ENCODE measurements at regions not wholly inside any gene's neighbourhood (a gene's known extent, or its start where the extent isn't known, plus 50 kb on each side); places are given as distances from the start of the nearest gene placed in this dataset.
"Not testable (repeated sequence)": the region's sequence is repeated elsewhere in the genome, so short reads cannot be mapped to it uniquely, and the experiment has no call there.

DNA sequence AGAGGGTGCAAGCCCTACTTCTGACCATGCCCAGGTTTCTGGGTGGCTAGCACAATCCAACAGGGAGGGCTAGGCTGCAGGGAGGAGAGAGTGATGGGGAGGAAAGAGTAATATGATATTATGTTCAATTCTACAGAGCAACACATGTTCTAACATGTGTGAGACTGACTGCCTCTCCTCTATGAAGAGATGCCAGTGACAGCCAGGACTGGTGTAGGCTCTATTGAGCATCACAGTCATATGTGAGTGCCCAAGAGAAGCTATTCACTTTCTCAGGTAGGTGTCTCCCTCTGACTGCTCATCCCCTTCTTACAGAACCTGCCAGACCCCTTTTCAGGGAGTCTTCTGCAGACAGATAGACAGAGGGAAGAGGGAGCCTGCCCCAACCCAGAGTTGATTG, 446.1 kb downstream of the SIPA1L2 start:
- DNase-seq = no peak

GRCh38 chr1:232183266-232183800, 446.6 kb downstream of the SIPA1L2 start:
- DNase-seq = no peak

DNA sequence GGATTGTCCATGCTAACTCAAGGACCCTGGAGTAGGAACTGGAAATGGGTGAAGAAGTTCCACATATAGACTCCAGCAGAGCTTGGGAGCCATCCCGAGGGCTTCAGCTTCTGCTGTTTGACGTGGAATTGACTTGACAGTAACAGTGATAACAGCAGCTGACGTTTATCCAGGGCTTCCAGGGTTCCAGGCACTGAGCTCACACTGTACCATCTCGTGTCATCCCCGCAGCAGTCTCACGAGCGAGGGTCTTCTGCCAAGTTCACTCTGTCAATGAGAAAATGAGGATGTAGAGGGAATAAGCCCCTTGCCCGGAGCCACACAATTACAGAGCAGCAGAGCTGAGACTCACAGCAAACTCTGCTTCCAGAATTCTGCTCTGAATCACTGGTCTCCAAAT, 447.7 kb downstream of the SIPA1L2 start:
- no peak for DNase-seq

DNA sequence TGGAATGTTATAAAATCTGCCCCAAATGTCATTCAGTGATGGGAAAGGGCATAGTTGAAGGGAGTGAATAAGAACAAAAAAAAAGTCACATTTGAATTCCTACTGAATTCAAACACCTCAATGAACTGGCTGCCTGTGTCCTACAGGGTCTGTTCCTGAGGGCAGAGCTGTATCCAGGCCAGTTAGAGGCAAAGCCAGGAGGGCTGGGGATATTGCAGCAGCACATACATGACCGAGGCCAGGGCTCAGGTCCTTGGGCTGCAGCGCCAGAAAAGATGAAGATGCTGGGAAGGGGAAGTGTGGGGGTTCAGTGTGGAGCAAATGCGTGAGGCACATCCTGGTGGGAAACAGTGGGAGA, 449.2 kb downstream of the SIPA1L2 start:
- DNase-seq = no peak

- no peak for DNase-seq
Observed at GRCh38 chr1:232179896-232180778, 449.8 kb downstream of the SIPA1L2 start.

DNA sequence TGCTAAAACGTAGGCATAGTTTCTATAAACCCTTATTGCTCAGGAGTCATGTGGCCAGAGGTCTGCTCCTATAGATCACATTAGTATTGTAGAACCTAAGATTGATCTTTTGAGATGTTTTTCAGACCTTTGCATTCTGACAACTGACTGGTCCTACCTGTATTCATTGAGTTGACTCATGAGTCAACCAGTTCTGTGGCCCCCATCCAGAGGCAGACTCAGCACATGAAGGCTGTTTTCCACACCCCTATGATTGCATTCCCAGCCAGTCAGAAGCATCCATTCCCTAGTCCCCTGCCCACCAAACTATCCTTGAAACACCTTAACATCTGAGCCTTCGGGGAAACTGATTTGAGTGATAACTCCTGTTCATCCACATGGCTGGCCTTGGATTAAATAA, 451.7 kb downstream of the SIPA1L2 start:
- no peak for DNase-seq

GRCh38 chr1:232177438-232177837, 452.5 kb downstream of the SIPA1L2 start:
- no peak for DNase-seq

DNA sequence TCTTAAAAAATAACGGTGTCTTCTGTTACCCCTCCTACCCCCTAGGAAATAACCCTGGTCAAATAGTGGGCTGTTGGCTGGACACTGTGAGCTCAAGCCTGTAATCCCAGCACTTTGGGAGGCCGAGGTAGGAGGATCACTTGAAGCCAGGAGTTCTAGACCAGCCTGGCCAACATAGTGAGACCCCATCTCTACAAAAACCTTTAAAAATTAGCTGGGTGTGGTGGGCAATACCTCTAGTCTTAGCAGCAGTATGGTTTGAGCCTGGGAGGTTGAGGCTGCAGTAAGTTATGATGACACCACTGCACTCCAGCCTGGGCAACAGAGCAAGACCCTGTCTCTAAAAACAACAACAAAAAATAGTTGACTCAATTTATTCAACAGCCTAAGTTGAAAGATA, 453.7 kb downstream of the SIPA1L2 start:
- DNase-seq = no peak

DNA sequence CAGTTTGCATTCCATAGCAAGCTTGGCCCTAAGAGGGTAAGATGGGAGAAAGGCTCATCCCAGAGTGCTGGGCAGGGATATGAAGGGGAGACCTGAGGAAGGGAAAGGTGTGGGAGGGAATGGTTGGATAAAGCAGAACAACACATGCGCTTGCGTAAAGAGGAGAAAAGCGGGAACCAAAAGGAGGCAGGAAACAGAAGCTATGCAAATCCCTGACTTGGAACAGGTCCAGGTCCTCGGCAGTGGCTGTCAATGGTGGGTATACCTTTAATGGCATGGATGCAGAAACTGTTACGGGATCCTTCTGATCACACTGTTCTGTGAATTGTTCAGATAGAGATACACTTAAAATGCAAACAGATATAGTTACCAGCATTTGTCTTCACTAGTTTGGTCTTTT, 455.6 kb downstream of the SIPA1L2 start:
- DNase-seq = no peak

- DNase-seq = no peak
Observed at GRCh38 chr1:232172563-232172962, 457.4 kb downstream of the SIPA1L2 start.

- no peak for DNase-seq
Observed at GRCh38 chr1:232170909-232171308, 459.0 kb downstream of the SIPA1L2 start.

DNA sequence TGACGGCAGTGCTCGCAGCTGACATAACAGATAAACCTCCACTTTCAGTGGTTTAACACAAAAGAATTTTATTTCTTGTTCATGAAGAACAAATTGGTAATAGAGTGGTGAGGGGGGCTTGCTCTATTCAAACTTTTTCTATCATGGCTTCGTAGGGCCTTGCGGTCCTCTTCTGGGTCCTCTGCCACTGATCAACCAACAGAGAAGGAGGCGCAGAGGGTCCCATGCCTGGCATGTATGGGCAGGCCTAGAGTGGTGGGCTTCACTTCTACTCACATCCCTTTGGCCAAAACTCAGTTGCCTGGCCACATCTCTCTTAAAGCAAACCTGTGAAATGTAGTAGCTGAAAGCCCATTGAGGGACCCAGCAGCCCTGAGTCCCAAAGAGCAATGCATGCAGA, 460.5 kb downstream of the SIPA1L2 start:
- DNase-seq = no peak

GRCh38 chr1:232168508-232168907, 461.4 kb downstream of the SIPA1L2 start:
- no peak for DNase-seq

- no peak for DNase-seq
Observed at GRCh38 chr1:232166942-232167341, 463.0 kb downstream of the SIPA1L2 start.

GRCh38 chr1:232164078-232164963, 465.6 kb downstream of the SIPA1L2 start:
- no peak for DNase-seq

GRCh38 chr1:232163533-232163932, 466.4 kb downstream of the SIPA1L2 start:
- DNase-seq = no peak

GRCh38 chr1:232162001-232162400, 467.9 kb downstream of the SIPA1L2 start:
- no peak for DNase-seq

- not testable (repeated sequence) for DNase-seq
Observed at GRCh38 chr1:232158558-232158957, 471.4 kb downstream of the SIPA1L2 start.

DNA sequence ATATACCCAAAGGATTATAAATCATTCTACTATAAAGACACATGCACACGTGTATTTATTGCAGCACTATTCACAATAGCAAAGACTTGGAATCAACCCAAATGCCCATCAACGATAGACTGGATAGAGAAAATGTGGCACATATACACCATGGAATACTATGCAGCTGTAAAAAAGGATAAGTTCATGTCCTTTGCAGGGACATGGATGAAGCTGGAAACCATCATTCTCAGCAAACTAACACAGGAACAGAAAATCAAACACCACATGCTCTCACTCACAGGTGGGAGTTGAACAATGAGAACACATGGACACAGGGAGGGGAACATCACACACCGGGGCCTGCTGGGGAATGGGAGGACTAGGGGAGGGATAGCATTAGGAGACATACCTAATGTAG, 473.9 kb downstream of the SIPA1L2 start:
- DNase-seq = not testable (repeated sequence)

DNA sequence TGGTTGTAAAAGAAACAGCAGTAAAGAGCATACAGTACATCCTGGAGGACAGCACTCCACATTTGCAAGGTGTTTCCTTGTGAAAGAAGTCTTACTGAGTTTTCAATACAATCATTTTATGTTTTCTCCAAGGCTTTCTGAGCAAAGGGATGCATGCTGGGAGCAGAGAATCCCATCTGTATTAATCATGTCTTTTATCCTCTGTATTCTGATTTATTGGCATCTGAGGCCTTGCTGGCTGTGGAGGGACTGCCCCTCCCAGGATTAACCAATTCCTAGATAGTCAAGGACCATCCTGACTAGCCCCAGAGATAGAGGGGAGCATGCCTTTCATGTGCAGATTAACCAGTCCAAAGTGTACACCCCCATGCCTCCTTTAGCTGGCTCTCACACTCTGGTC, 476.3 kb downstream of the SIPA1L2 start:
- DNase-seq = no peak

DNA sequence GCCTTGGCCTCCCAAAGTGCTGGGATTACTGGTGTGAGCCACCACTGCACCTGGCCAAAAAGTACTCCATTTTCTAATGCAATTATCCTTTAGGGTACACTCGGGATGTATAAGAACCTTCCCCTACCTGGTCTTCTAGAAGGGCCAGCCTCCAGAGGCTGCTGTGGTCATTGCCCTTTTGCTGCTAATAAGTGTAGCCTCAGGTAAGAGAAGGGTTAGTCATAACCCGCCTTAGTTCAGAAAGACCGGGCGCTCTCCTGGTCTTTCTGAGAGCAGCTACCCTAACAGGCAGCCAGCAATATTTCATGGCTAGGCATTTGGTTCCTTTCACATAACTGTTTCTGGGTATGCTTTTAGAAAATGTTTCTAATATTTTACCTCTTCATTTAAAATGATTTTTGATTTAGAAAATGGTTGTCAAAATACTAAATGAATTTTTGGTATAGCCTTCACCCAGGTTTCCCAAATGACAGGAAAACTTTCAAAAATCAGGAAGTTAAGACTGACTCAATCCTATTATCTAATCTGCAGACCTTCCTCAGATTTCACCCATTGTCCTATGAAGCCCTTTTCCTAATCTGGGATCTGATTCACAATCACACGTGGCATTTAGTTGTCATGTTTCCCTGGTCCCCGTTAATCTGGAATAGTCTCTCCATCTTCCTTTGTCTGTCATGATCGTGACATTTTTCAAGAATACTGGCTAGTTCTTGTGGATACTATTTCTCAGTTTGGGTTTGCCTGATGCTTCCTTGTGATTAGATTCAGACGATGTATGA, 479.0 kb downstream of the SIPA1L2 start:
- no peak for DNase-seq

DNA sequence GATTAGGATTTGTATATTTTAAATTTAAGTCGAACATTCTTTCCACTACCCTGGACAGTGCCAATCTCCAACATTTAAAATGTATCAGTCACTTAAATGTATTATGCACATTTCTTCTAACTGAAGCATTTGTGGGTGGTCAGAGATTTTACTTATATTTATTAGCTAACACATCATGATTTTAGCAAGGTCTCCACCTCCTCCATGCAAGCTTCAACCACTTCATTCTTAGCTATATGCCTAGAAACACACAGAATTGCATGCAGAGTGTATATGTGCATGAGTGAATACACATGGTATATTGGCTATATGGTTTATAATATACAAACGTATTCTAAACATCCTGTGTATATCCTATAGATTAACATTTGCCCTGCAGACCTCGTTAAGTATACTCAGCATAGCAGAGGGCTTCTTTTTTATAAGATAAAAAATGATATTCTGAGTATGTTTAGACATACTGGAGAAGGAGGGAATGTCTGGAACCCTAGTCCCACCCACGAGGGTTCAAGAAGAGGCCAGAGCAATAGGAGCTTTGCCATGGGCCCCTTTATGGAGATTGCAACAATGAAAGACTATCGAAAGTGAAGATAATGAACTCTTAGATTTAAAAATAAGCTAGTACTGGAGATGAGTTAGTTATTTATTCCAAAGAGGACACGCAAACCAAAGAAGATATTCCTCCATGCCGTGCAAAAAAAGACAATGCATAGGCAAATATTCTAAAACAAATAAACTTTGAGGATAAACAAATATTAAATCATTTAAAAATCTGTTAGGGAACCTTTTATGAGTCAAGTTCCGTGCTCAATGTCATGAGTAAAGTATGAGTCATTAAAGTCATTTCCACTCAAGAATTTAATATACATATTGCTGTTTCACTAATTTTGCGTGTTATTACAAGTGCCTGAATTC, 480.4 kb downstream of the SIPA1L2 start:
- peak; percentile 77 for DNase-seq

Data from EL (cell line).